SK-N-SH treated with all-trans-retinoic acid at 6 μM for 48 hours (cell line): ENCODE measurements at regions not wholly inside any gene's neighbourhood (a gene's known extent, or its start where the extent isn't known, plus 50 kb on each side); places are given as distances from the start of the nearest gene placed in this dataset.

Experiments used
- ARNTL ChIP-seq: fragments of 450-650 bp; formaldehyde crosslinking; IDR thresholded peaks from 2 replicates; pipeline ENCODE4 v1.5.0; 2020; ENCODE audit warnings: low read depth, mild to moderate bottlenecking, moderate library complexity, borderline replicate concordance
- CREB5 ChIP-seq: fragments of 250-450 bp; sonication (Bioruptor Pico); IDR thresholded peaks from 2 replicates; pipeline ENCODE4 v1.5.1; 2020; ENCODE audit warnings: low read depth, mild to moderate bottlenecking, moderate library complexity
- CSRNP3 ChIP-seq: fragments of 250-450 bp; sonication (Bioruptor Pico); IDR thresholded peaks from 2 replicates; pipeline ENCODE4 v1.5.1; 2021; ENCODE audit warnings: mild to moderate bottlenecking, moderate library complexity
- POU6F1 ChIP-seq: fragments of 250-450 bp; sonication (Bioruptor Pico); IDR thresholded peaks from 2 replicates; pipeline ENCODE4 v1.8.0; 2021; ENCODE audit warnings: low read depth, mild to moderate bottlenecking, moderate library complexity, borderline replicate concordance
- RARB ChIP-seq: fragments of 250-450 bp; sonication (Bioruptor Pico); IDR thresholded peaks from 2 replicates; pipeline ENCODE4 v1.8.0; 2021; ENCODE audit warnings: mild to moderate bottlenecking, moderate library complexity
- ZC3H10 ChIP-seq: fragments of 250-450 bp; sonication (Bioruptor Pico); IDR thresholded peaks from 2 replicates; pipeline ENCODE4 v1.5.1; 2021; ENCODE audit warnings: mild to moderate bottlenecking, moderate library complexity
- ZFP3 ChIP-seq: fragments of 250-450 bp; sonication (Bioruptor Pico); IDR thresholded peaks from 2 replicates; pipeline ENCODE4 v1.5.0; 2020; ENCODE audit warnings: mild to moderate bottlenecking, moderate library complexity
- ZFP30 ChIP-seq: fragments of 450-650 bp; formaldehyde crosslinking; IDR thresholded peaks from 2 replicates; pipeline ENCODE4 v1.5.0; 2022; ENCODE audit warnings: mild to moderate bottlenecking, moderate library complexity
- ZNF565 ChIP-seq: fragments of 450-650 bp; formaldehyde crosslinking; conservative IDR thresholded peaks from 2 replicates; pipeline ENCODE4 v1.5.0; 2020; ENCODE audit warnings: low read depth, mild to moderate bottlenecking, moderate library complexity
- ZNF70 ChIP-seq: fragments of 450-650 bp; formaldehyde crosslinking; IDR thresholded peaks from 2 replicates; pipeline ENCODE4 v1.5.0; 2020; ENCODE audit warnings: mild to moderate bottlenecking, moderate library complexity
- ZNF8 ChIP-seq: fragments of 450-650 bp; formaldehyde crosslinking; IDR thresholded peaks from 2 replicates; pipeline ENCODE4 v1.5.0; 2020; ENCODE audit warnings: mild to moderate bottlenecking, moderate library complexity

GRCh38 chr11:105297463-105297862, 157.9 kb upstream of the CARD18 start:
- TF ChIP-seq POU6F1 (CRISPR knock-in tag), result no peak
- TF ChIP-seq CSRNP3, result no peak
- no peak for TF ChIP-seq ZNF70 (CRISPR knock-in tag)
- TF ChIP-seq ARNTL (CRISPR knock-in tag), result no peak
- no peak for TF ChIP-seq CREB5 (CRISPR knock-in tag)
- TF ChIP-seq RARB (CRISPR knock-in tag), result no peak
- TF ChIP-seq ZC3H10 (CRISPR knock-in tag), result no peak
- TF ChIP-seq ZNF565 (CRISPR knock-in tag), result no peak
- no peak for TF ChIP-seq ZFP30
- TF ChIP-seq ZNF8, result no peak
- TF ChIP-seq ZFP3 (CRISPR knock-in tag), result no peak
